Inferior parietal cortex (tissue), 1 donor: ENCODE measurements at regions not wholly inside any gene's neighbourhood (a gene's known extent, or its start where the extent isn't known, plus 50 kb on each side); places are given as distances from the start of the nearest gene placed in this dataset.
"Not testable (repeated sequence)": the region's sequence is repeated elsewhere in the genome, so short reads cannot be mapped to it uniquely, and the experiment has no call there.

ENCODE experiments used
- DNase-seq: peaks from one replicate; pipeline ENCODE4 v3.0.0-alpha.2; 2016; ENCODE audit errors: extremely low spot score

GRCh38 chr5:135279328-135279727 is 119.7 kb downstream of the MACROH2A1 start:
- DNase-seq, result no peak

- no peak for DNase-seq
These were observed 122.9 kb downstream of the MACROH2A1 start for GRCh38 chr5:135276151-135276550.

- DNase-seq, result no peak
These were observed 125.8 kb downstream of the MACROH2A1 start for GRCh38 chr5:135273212-135273611.

GRCh38 chr5:135272311-135272805 is 126.7 kb downstream of the MACROH2A1 start:
- DNase-seq, result no peak

GRCh38 chr5:135271533-135272310 is 127.3 kb downstream of the MACROH2A1 start:
- DNase-seq, result peak; percentile 29

- no peak for DNase-seq
These were observed 129.1 kb downstream of the MACROH2A1 start for GRCh38 chr5:135269931-135270421.

- DNase-seq, result no peak
These were observed 129.8 kb downstream of the MACROH2A1 start for GRCh38 chr5:135269199-135269598.

- no peak for DNase-seq
These were observed 132.1 kb downstream of the MACROH2A1 start for GRCh38 chr5:135266975-135267374.

- DNase-seq, result no peak
These were observed 132.8 kb downstream of the MACROH2A1 start for GRCh38 chr5:135266303-135266635.

GRCh38 chr5:135265497-135266302 is 133.3 kb downstream of the MACROH2A1 start:
- no peak for DNase-seq

GRCh38 chr5:135264451-135265440 is 134.3 kb downstream of the MACROH2A1 start:
- DNase-seq, result no peak

- DNase-seq, result no peak
These were observed 135.9 kb downstream of the MACROH2A1 start for GRCh38 chr5:135263022-135263668.

GRCh38 chr5:135262364-135262763 is 136.7 kb downstream of the MACROH2A1 start:
- no peak for DNase-seq

- not testable (repeated sequence) for DNase-seq
These were observed 138.9 kb downstream of the MACROH2A1 start for GRCh38 chr5:135260108-135260507.

- DNase-seq, result no peak
These were observed 143.4 kb downstream of the MACROH2A1 start for GRCh38 chr5:135255461-135256178.

GRCh38 chr5:135254183-135254582 is 144.8 kb downstream of the MACROH2A1 start:
- no peak for DNase-seq

GRCh38 chr5:135253601-135254178 is 145.3 kb downstream of the MACROH2A1 start:
- DNase-seq, result no peak

- no peak for DNase-seq
These were observed 147.9 kb downstream of the MACROH2A1 start for GRCh38 chr5:135251093-135251492.

- DNase-seq, result no peak
These were observed 148.4 kb downstream of the MACROH2A1 start for GRCh38 chr5:135250671-135251070.

GRCh38 chr5:135249658-135250057 is 149.4 kb downstream of the MACROH2A1 start:
- DNase-seq, result no peak
